GM23338 (cell line): ENCODE measurements at regions not wholly inside any gene's neighbourhood (a gene's known extent, or its start where the extent isn't known, plus 50 kb on each side); places are given as distances from the start of the nearest gene placed in this dataset.

Experiments
- CREB1 ChIP-seq: fragments of 250-450 bp; sonication (Bioruptor Pico); IDR thresholded peaks from 2 replicates; pipeline ENCODE4 v1.5.0; 2020; ENCODE audit warnings: low read depth, mild to moderate bottlenecking, moderate library complexity
- EZH2 ChIP-seq: fragments of 200-600 bp; sonication (generic); IDR thresholded peaks from one replicate; pipeline ENCODE4 v1.8.0; 2017; ENCODE audit warnings: antibody characterized with exemption, mild to moderate bottlenecking, low read depth; ENCODE audit not compliant: unreplicated experiment
- EZH2phosphoT487 ChIP-seq: fragments of 200-600 bp; sonication (generic); IDR thresholded peaks from one replicate; pipeline ENCODE4 v1.8.1; 2018; ENCODE audit warnings: antibody characterized with exemption; ENCODE audit not compliant: unreplicated experiment
- JUNB ChIP-seq: IDR thresholded peaks from one replicate; pipeline ENCODE4 v1.6.1; 2016; ENCODE audit warnings: antibody characterized with exemption; ENCODE audit not compliant: unreplicated experiment
- NANOG ChIP-seq: IDR thresholded peaks from 2 replicates; pipeline ENCODE4 v1.6.1; 2016; ENCODE audit warnings: antibody characterized with exemption, borderline replicate concordance
- POLR2AphosphoS5 ChIP-seq: IDR thresholded peaks from 2 replicates; pipeline ENCODE4 v1.6.1; 2016; ENCODE audit warnings: antibody characterized with exemption, low read depth
- STAT1 ChIP-seq: IDR thresholded peaks from one replicate; pipeline ENCODE4 v1.6.1; 2016; ENCODE audit warnings: antibody characterized with exemption; ENCODE audit not compliant: unreplicated experiment
- ZNF114 ChIP-seq: fragments of 250-450 bp; sonication (Bioruptor Pico); IDR thresholded peaks from 2 replicates; pipeline ENCODE4 v1.5.0; 2020; ENCODE audit warnings: mild to moderate bottlenecking, moderate library complexity
- ZNF331 ChIP-seq: fragments of 250-450 bp; sonication (Bioruptor Pico); IDR thresholded peaks from 2 replicates; pipeline ENCODE4 v1.5.0; 2020; ENCODE audit warnings: low read depth, mild to moderate bottlenecking, moderate library complexity
- TF ChIP-seq, protein P1 (sequence below), 2 experiments: fragments of 200-600 bp in 1 of 2; sonication (generic) in 1 of 2; conservative IDR thresholded peaks; 2 replicates each; pipeline versions ENCODE4 v1.5.1 to v1.6.1; 2016 to 2017; ENCODE audit warnings: antibody characterized with exemption in 2 of 2, low read depth in 2 of 2, mild to moderate bottlenecking in 2 of 2, moderate library complexity in 1 of 2
- TF ChIP-seq, protein P2 (sequence below): IDR thresholded peaks from one replicate; pipeline ENCODE4 v1.6.1; 2018; ENCODE audit warnings: antibody characterized with exemption; ENCODE audit not compliant: unreplicated experiment
- TF ChIP-seq, protein P3 (sequence below): IDR thresholded peaks from 2 replicates; pipeline ENCODE4 v1.6.1; 2016; ENCODE audit warnings: antibody characterized with exemption
- TF ChIP-seq, protein P4 (sequence below): fragments of 250-450 bp; sonication (Bioruptor Pico); IDR thresholded peaks from 2 replicates; pipeline ENCODE4 v1.5.0; 2020; ENCODE audit warnings: mild to moderate bottlenecking, moderate library complexity

GRCh38 chr5:40106847-40107246 is 572.9 kb upstream of the PTGER4 start:
- TF ChIP-seq, protein P1, sequence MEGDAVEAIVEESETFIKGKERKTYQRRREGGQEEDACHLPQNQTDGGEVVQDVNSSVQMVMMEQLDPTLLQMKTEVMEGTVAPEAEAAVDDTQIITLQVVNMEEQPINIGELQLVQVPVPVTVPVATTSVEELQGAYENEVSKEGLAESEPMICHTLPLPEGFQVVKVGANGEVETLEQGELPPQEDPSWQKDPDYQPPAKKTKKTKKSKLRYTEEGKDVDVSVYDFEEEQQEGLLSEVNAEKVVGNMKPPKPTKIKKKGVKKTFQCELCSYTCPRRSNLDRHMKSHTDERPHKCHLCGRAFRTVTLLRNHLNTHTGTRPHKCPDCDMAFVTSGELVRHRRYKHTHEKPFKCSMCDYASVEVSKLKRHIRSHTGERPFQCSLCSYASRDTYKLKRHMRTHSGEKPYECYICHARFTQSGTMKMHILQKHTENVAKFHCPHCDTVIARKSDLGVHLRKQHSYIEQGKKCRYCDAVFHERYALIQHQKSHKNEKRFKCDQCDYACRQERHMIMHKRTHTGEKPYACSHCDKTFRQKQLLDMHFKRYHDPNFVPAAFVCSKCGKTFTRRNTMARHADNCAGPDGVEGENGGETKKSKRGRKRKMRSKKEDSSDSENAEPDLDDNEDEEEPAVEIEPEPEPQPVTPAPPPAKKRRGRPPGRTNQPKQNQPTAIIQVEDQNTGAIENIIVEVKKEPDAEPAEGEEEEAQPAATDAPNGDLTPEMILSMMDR (conservative IDR thresholded peaks at IDR 0.05; ENCODE audit: low read depth in 2 of 2) = no peak
- no peak for TF ChIP-seq EZH2
- no peak for TF ChIP-seq CREB1 (CRISPR knock-in tag)
- TF ChIP-seq POLR2AphosphoS5 = no peak
- TF ChIP-seq EZH2phosphoT487 = no peak
- TF ChIP-seq, protein P2, sequence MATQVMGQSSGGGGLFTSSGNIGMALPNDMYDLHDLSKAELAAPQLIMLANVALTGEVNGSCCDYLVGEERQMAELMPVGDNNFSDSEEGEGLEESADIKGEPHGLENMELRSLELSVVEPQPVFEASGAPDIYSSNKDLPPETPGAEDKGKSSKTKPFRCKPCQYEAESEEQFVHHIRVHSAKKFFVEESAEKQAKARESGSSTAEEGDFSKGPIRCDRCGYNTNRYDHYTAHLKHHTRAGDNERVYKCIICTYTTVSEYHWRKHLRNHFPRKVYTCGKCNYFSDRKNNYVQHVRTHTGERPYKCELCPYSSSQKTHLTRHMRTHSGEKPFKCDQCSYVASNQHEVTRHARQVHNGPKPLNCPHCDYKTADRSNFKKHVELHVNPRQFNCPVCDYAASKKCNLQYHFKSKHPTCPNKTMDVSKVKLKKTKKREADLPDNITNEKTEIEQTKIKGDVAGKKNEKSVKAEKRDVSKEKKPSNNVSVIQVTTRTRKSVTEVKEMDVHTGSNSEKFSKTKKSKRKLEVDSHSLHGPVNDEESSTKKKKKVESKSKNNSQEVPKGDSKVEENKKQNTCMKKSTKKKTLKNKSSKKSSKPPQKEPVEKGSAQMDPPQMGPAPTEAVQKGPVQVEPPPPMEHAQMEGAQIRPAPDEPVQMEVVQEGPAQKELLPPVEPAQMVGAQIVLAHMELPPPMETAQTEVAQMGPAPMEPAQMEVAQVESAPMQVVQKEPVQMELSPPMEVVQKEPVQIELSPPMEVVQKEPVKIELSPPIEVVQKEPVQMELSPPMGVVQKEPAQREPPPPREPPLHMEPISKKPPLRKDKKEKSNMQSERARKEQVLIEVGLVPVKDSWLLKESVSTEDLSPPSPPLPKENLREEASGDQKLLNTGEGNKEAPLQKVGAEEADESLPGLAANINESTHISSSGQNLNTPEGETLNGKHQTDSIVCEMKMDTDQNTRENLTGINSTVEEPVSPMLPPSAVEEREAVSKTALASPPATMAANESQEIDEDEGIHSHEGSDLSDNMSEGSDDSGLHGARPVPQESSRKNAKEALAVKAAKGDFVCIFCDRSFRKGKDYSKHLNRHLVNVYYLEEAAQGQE = no peak
- no peak for TF ChIP-seq STAT1
- TF ChIP-seq, protein P3, sequence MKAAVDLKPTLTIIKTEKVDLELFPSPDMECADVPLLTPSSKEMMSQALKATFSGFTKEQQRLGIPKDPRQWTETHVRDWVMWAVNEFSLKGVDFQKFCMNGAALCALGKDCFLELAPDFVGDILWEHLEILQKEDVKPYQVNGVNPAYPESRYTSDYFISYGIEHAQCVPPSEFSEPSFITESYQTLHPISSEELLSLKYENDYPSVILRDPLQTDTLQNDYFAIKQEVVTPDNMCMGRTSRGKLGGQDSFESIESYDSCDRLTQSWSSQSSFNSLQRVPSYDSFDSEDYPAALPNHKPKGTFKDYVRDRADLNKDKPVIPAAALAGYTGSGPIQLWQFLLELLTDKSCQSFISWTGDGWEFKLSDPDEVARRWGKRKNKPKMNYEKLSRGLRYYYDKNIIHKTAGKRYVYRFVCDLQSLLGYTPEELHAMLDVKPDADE = no peak
- no peak for TF ChIP-seq ZNF114
- no peak for TF ChIP-seq JUNB
- TF ChIP-seq NANOG = no peak
- TF ChIP-seq, protein P4, sequence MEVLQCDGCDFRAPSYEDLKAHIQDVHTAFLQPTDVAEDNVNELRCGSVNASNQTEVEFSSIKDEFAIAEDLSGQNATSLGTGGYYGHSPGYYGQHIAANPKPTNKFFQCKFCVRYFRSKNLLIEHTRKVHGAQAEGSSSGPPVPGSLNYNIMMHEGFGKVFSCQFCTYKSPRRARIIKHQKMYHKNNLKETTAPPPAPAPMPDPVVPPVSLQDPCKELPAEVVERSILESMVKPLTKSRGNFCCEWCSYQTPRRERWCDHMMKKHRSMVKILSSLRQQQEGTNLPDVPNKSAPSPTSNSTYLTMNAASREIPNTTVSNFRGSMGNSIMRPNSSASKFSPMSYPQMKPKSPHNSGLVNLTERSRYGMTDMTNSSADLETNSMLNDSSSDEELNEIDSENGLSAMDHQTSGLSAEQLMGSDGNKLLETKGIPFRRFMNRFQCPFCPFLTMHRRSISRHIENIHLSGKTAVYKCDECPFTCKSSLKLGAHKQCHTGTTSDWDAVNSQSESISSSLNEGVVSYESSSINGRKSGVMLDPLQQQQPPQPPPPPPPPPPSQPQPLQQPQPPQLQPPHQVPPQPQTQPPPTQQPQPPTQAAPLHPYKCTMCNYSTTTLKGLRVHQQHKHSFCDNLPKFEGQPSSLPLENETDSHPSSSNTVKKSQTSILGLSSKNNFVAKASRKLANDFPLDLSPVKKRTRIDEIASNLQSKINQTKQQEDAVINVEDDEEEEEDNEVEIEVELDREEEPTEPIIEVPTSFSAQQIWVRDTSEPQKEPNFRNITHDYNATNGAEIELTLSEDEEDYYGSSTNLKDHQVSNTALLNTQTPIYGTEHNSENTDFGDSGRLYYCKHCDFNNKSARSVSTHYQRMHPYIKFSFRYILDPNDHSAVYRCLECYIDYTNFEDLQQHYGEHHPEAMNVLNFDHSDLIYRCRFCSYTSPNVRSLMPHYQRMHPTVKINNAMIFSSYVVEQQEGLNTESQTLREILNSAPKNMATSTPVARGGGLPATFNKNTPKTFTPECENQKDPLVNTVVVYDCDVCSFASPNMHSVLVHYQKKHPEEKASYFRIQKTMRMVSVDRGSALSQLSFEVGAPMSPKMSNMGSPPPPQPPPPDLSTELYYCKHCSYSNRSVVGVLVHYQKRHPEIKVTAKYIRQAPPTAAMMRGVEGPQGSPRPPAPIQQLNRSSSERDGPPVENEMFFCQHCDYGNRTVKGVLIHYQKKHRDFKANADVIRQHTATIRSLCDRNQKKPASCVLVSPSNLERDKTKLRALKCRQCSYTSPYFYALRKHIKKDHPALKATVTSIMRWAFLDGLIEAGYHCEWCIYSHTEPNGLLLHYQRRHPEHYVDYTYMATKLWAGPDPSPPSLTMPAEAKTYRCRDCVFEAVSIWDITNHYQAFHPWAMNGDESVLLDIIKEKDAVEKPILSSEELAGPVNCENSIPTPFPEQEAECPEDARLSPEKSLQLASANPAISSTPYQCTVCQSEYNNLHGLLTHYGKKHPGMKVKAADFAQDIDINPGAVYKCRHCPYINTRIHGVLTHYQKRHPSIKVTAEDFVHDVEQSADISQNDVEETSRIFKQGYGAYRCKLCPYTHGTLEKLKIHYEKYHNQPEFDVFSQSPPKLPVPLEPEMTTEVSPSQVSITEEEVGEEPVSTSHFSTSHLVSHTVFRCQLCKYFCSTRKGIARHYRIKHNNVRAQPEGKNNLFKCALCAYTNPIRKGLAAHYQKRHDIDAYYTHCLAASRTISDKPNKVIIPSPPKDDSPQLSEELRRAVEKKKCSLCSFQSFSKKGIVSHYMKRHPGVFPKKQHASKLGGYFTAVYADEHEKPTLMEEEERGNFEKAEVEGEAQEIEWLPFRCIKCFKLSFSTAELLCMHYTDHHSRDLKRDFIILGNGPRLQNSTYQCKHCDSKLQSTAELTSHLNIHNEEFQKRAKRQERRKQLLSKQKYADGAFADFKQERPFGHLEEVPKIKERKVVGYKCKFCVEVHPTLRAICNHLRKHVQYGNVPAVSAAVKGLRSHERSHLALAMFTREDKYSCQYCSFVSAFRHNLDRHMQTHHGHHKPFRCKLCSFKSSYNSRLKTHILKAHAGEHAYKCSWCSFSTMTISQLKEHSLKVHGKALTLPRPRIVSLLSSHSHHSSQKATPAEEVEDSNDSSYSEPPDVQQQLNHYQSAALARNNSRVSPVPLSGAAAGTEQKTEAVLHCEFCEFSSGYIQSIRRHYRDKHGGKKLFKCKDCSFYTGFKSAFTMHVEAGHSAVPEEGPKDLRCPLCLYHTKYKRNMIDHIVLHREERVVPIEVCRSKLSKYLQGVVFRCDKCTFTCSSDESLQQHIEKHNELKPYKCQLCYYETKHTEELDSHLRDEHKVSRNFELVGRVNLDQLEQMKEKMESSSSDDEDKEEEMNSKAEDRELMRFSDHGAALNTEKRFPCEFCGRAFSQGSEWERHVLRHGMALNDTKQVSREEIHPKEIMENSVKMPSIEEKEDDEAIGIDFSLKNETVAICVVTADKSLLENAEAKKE = no peak
- no peak for TF ChIP-seq ZNF331 (CRISPR knock-in tag)
